H1 (cell line): ENCODE measurements at regions not wholly inside any gene's neighbourhood (a gene's known extent, or its start where the extent isn't known, plus 50 kb on each side); places are given as distances from the start of the nearest gene placed in this dataset.
A peak's percentile ranks its signal among the peaks of the same experiment; 100 is the strongest.

Experiments used
- CTCF ChIA-PET: fragments of 300-600 bp; sonication (Branson Sonifier 250); formaldehyde crosslinking; loops from one replicate; lab custom pipeline; 2021; ENCODE audit not compliant: partially characterized antibody; lab: Charles Lee
- POLR2A ChIA-PET: fragments of 300-600 bp; sonication (Branson Sonifier 250); formaldehyde crosslinking; loops from one replicate; lab custom pipeline; 2021; ENCODE audit warnings: inconsistent platforms; ENCODE audit not compliant: partially characterized antibody; lab: Charles Lee
- DNase-seq, 2 experiments: peaks; one replicate each; pipeline versions ENCODE4 v3.0.0 to v3.0.0-alpha.2; 2010 to 2022; ENCODE audit warnings: low spot score in 2 of 2, low read depth in 1 of 2, mixed read lengths in 1 of 2
- FAIRE-seq: peaks from 2 replicates; lab custom pipeline; 2011; peaks lifted over from hg19 to GRCh38; lab: Jason Lieb, UNC
- H2AFZ ChIP-seq: 2 replicates; pipeline ENCODE4 v1.8.1; 2012; ENCODE audit warnings: low read length, inconsistent platforms
- H2AK5ac ChIP-seq: 2 replicates; pipeline ENCODE4 v1.6.1; 2013; ENCODE audit warnings: low read depth, low read length
- H2BK120ac ChIP-seq: replicated peaks from 2 replicates; pipeline ENCODE3; 2013; ENCODE audit warnings: low read depth, low read length, inconsistent platforms
- H2BK12ac ChIP-seq: 2 replicates; pipeline ENCODE4 v1.6.1; 2013; ENCODE audit warnings: low read depth, low read length
- H2BK15ac ChIP-seq: 2 replicates; pipeline ENCODE4 v1.6.1; 2013; ENCODE audit warnings: low read length
- H2BK20ac ChIP-seq: 2 replicates; pipeline ENCODE4 v1.6.1; 2013; ENCODE audit warnings: low read length
- H2BK5ac ChIP-seq: 2 replicates; pipeline ENCODE4 v1.6.1; 2013; ENCODE audit warnings: low read depth, low read length
- H3K14ac ChIP-seq: 2 replicates; pipeline ENCODE4 v1.6.1; 2013; ENCODE audit warnings: inconsistent platforms; ENCODE audit not compliant: insufficient read length
- H3K18ac ChIP-seq: 2 replicates; pipeline ENCODE4 v1.6.1; 2013; ENCODE audit warnings: low read length; ENCODE audit errors: extremely low read depth
- H3K23ac ChIP-seq: 2 replicates; pipeline ENCODE4 v1.6.1; 2013; ENCODE audit warnings: inconsistent platforms; ENCODE audit not compliant: insufficient read length
- H3K23me2 ChIP-seq: 2 replicates; pipeline ENCODE4 v1.6.1; 2013; ENCODE audit warnings: low read depth, low read length
- H3K27ac ChIP-seq: 2 replicates; pipeline ENCODE4 v1.6.1; 2011; ENCODE audit warnings: low read depth, low read length, inconsistent platforms
- H3K27me3 ChIP-seq, 4 experiments: replicated peaks in 1 of 4; 1 replicate in 1 of 4; 2 replicates in 3 of 4; pipeline versions ENCODE4 v1.6.1 to v1.8.1; 2011 to 2013; ENCODE audit warnings: low read length in 3 of 4, mild to moderate bottlenecking in 3 of 4, inconsistent platforms in 2 of 4, mixed read lengths in 2 of 4, moderate library complexity in 1 of 4; ENCODE audit not compliant: control insufficient read depth in 3 of 4, insufficient read depth in 3 of 4; ENCODE audit errors: extremely low read depth in 1 of 4
- H3K36me3 ChIP-seq, 4 experiments: 2 replicates each; pipeline versions ENCODE4 v1.6.1 to v1.8.1; 2011 to 2013; ENCODE audit warnings: mild to moderate bottlenecking in 4 of 4, low read length in 3 of 4, moderate library complexity in 2 of 4, control low read depth in 1 of 4, inconsistent platforms in 1 of 4; ENCODE audit not compliant: insufficient read depth in 4 of 4, control insufficient read depth in 2 of 4
- H3K4ac ChIP-seq: replicated peaks from 2 replicates; pipeline ENCODE3; 2013; ENCODE audit warnings: low read length, low read depth, mixed read lengths, inconsistent platforms; ENCODE audit not compliant: insufficient read length
- H3K4me1 ChIP-seq, 4 experiments: replicated peaks in 1 of 4; 1 replicate in 1 of 4; 2 replicates in 3 of 4; pipeline versions ENCODE4 v1.6.1 to v1.8.1; 2011 to 2013; ENCODE audit warnings: low read length in 3 of 4, inconsistent platforms in 2 of 4, mixed read lengths in 1 of 4; ENCODE audit not compliant: insufficient read depth in 4 of 4, control insufficient read depth in 3 of 4
- H3K4me2 ChIP-seq, 2 experiments: 2 replicates each; pipeline versions ENCODE4 v1.6.1 to v1.8.1; 2011 to 2013; ENCODE audit warnings: low read depth in 2 of 2, low read length in 2 of 2, control low read depth in 1 of 2, inconsistent platforms in 1 of 2, mild to moderate bottlenecking in 1 of 2; ENCODE audit not compliant: insufficient read depth in 1 of 2
- H3K4me3 ChIP-seq, 4 experiments: fragments of 200-600, 300-600 bp in 1 of 4; sonication (generic), shearing (Covaris generic), sonication (Bioruptor Twin) in 1 of 4; 2 replicates each; pipeline versions ENCODE4 v1.5.1 to v1.8.1; 2011 to 2016; ENCODE audit warnings: low read length in 4 of 4, low read depth in 3 of 4, control low read depth in 2 of 4, inconsistent platforms in 2 of 4, mild to moderate bottlenecking in 2 of 4, mixed read lengths in 1 of 4, moderate library complexity in 1 of 4; ENCODE audit not compliant: insufficient read depth in 2 of 4; ENCODE audit errors: extremely low read depth in 1 of 4
- H3K56ac ChIP-seq: replicated peaks from 2 replicates; pipeline ENCODE3; 2013; ENCODE audit warnings: low read depth, mild to moderate bottlenecking, mixed read lengths, low read length, inconsistent platforms; ENCODE audit not compliant: insufficient read length
- H3K79me1 ChIP-seq: 2 replicates; pipeline ENCODE4 v1.6.1; 2013; ENCODE audit warnings: low read depth, low read length, control low read depth
- H3K79me2 ChIP-seq, 2 experiments: 2 replicates each; pipeline versions ENCODE4 v1.6.1 to v1.8.1; 2012 to 2013; ENCODE audit warnings: low read length in 2 of 2, mild to moderate bottlenecking in 2 of 2, inconsistent platforms in 1 of 2; ENCODE audit not compliant: insufficient read depth in 2 of 2, control insufficient read depth in 1 of 2
- H3K9ac ChIP-seq, 4 experiments: replicated peaks in 1 of 4; 1 replicate in 1 of 4; 2 replicates in 3 of 4; pipeline versions ENCODE4 v1.6.1 to v1.8.1; 2011 to 2013; ENCODE audit warnings: low read depth in 3 of 4, low read length in 3 of 4, control low read depth in 2 of 4, mild to moderate bottlenecking in 2 of 4, moderate library complexity in 2 of 4, inconsistent platforms in 1 of 4; ENCODE audit errors: extremely low read depth in 1 of 4
- H3K9me3 ChIP-seq, 2 experiments: 2 replicates each; pipeline versions ENCODE4 v1.6.1 to v1.8.1; 2012 to 2013; ENCODE audit warnings: mild to moderate bottlenecking in 2 of 2, moderate library complexity in 2 of 2, control low read depth in 1 of 2, inconsistent platforms in 1 of 2, low read depth in 1 of 2, low read length in 1 of 2, mixed read lengths in 1 of 2; ENCODE audit not compliant: insufficient read depth in 2 of 2
- H4K20me1 ChIP-seq, 2 experiments: replicated peaks in 1 of 2; 2 replicates each; pipeline versions ENCODE3 to v1.8.1; 2011 to 2013; ENCODE audit warnings: inconsistent platforms in 2 of 2, low read length in 2 of 2, mild to moderate bottlenecking in 1 of 2; ENCODE audit not compliant: insufficient read depth in 2 of 2, control insufficient read depth in 1 of 2
- H4K5ac ChIP-seq: 2 replicates; pipeline ENCODE4 v1.6.1; 2013; ENCODE audit warnings: low read length, low read depth, mixed read lengths, inconsistent platforms; ENCODE audit not compliant: insufficient read length
- H4K8ac ChIP-seq: 2 replicates; pipeline ENCODE4 v1.8.0; 2013; ENCODE audit warnings: mild to moderate bottlenecking, moderate library complexity, low read length, inconsistent platforms; ENCODE audit not compliant: insufficient read depth; ENCODE audit errors: extremely low read depth
- H4K91ac ChIP-seq: replicated peaks from 2 replicates; pipeline ENCODE3; 2013; ENCODE audit warnings: low read length, mixed read lengths, inconsistent platforms; ENCODE audit not compliant: insufficient read length
- CBX5 ChIP-seq: fragments of 300-800, 300-1000 bp; sonication (generic); IDR thresholded peaks from 2 replicates; pipeline ENCODE4 v1.7.1; 2016; ENCODE audit warnings: antibody characterized with exemption, low read length, low read depth
- CHD1 ChIP-seq: IDR thresholded peaks from 2 replicates; pipeline ENCODE4 v1.6.1; 2012; ENCODE audit warnings: low read depth, low read length, improper control_type of control experiment
- CTBP2 ChIP-seq: IDR thresholded peaks from 2 replicates; pipeline ENCODE4 v1.7.0; 2011; ENCODE audit warnings: borderline replicate concordance, mild to moderate bottlenecking, moderate library complexity, mixed read lengths, low read length; ENCODE audit not compliant: insufficient read depth, insufficient read length
- EGR1 ChIP-seq: IDR thresholded peaks from 2 replicates; pipeline ENCODE4 v1.6.1; 2011; ENCODE audit warnings: low read depth, low read length, borderline replicate concordance
- HDAC2 ChIP-seq, 2 experiments: fragments of 300-600 bp in 1 of 2; sonication (generic) in 1 of 2; IDR thresholded peaks; 2 replicates each; pipeline ENCODE4 v1.6.1; 2011 to 2012; ENCODE audit warnings: low read depth in 2 of 2, low read length in 2 of 2, mild to moderate bottlenecking in 2 of 2, moderate library complexity in 2 of 2, borderline replicate concordance in 1 of 2, inconsistent platforms in 1 of 2
- JUN ChIP-seq: IDR thresholded peaks from 2 replicates; pipeline ENCODE4 v1.6.1; 2011; ENCODE audit warnings: low read depth, mild to moderate bottlenecking, improper control_type of control experiment, low read length
- JUND ChIP-seq: IDR thresholded peaks from 2 replicates; pipeline ENCODE4 v1.6.1; 2011; ENCODE audit warnings: mild to moderate bottlenecking, improper control_type of control experiment, low read length
- MAFK ChIP-seq: IDR thresholded peaks from 2 replicates; pipeline ENCODE4 v1.6.1; 2012; ENCODE audit warnings: low read depth, mild to moderate bottlenecking, improper control_type of control experiment, low read length
- POU5F1 ChIP-seq: IDR thresholded peaks from 2 replicates; pipeline ENCODE4 v1.6.1; 2011; ENCODE audit warnings: low read depth, mild to moderate bottlenecking, low read length, moderate library complexity
- SIN3A ChIP-seq, 2 experiments: IDR thresholded peaks in 1 of 2; conservative IDR thresholded peaks in 1 of 2; 2 replicates each; pipeline ENCODE4 v1.6.1; 2011 to 2012; ENCODE audit warnings: low read length in 2 of 2, improper control_type of control experiment in 1 of 2, low read depth in 1 of 2, mild to moderate bottlenecking in 1 of 2
- SIX5 ChIP-seq: IDR thresholded peaks from 2 replicates; pipeline ENCODE4 v1.6.1; 2011; ENCODE audit warnings: mild to moderate bottlenecking, low read depth, low read length
- TBP ChIP-seq: IDR thresholded peaks from 2 replicates; pipeline ENCODE4 v1.6.1; 2011; ENCODE audit warnings: low read depth, low read length, improper control_type of control experiment
- TEAD4 ChIP-seq: IDR thresholded peaks from 2 replicates; pipeline ENCODE4 v1.6.1; 2012; ENCODE audit warnings: low read depth, low read length, inconsistent platforms, mixed read lengths
- ZNF274 ChIP-seq: IDR thresholded peaks from 2 replicates; pipeline ENCODE4 v1.7.0; 2012; ENCODE audit warnings: low read length, borderline replicate concordance; ENCODE audit errors: extremely low read depth
- WGBS, 2 experiments: shearing (Covaris generic) in 1 of 2; methylation state at CpG; one replicate each; pipeline versions ENCODE4 v1.1.6 to v1.1.7; 2013 to 2015; ENCODE audit warnings: low lambda C conversion rate in 2 of 2, mixed read lengths in 2 of 2, inconsistent platforms in 1 of 2, low coverage in 1 of 2, missing lambda C conversion rate in 1 of 2; ENCODE audit not compliant: insufficient replicate concordance in 2 of 2, insufficient coverage in 1 of 2, insufficient read length in 1 of 2; ENCODE audit errors: extremely low coverage in 1 of 2, missing lambda C conversion rate in 1 of 2; 5-methylcytosine and 5-hydroxymethylcytosine counted together

DNA sequence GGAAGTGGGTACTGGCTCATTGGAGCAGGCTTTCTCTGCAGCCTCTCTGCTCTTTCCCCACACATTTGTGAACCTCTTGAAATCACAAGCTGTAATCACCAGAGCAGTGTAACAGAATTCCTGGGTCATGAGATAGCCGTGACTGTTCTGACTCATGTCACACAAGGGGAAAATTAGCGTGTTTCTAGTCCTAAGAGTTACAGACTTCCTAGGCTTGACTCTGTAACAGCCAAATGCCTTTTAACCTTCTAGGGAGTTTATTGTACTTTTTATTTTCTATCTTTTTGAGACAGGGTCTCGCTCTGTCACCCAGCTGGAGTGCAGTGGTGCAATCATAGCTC lies 54.7 kb upstream of the TRAK1 start:
- H2BK20ac ChIP-seq, result 0 out of 2 replicates have a peak overlapping the region, but pooled peaks have one; percentile 48
- H3K23ac ChIP-seq, result no peak overlapping the region
- H3K36me3 ChIP-seq, result peaks cover 0 to 2% (median 0%) of the 10 kb centered on the region in 4 experiments; a peak in 1 of 8 replicates
- H2BK5ac ChIP-seq, result no peak overlapping the region
- no peak overlapping the region for H2BK120ac ChIP-seq
- no peak overlapping the region for H3K27ac ChIP-seq
- 86% methylated on average over 3 of the region's 3 CpGs; no CpG with 5 or more reads in 1 of the 2 experiments for whole genome bisulfite sequencing, 2 experiments
- no peak overlapping the region for H2BK15ac ChIP-seq
- H2AK5ac ChIP-seq, result no peak overlapping the region
- no peak overlapping the region for H3K4ac ChIP-seq
- FAIRE-seq (no peak), DNase-seq (no peak)
- no peak overlapping the region for H3K9ac ChIP-seq
- peaks cover 6 to 11% (median 8%) of the 10 kb centered on the region in 4 experiments for H3K4me1 ChIP-seq
- no peak overlapping the region for H3K4me3 ChIP-seq
- no peak overlapping the region for H2AFZ ChIP-seq
- H3K9me3 ChIP-seq, result no peaks in the 10 kb centered on the region
- peaks cover 13% of the 10 kb centered on the region for H3K79me1 ChIP-seq
- peaks cover 0 to 2% of the 10 kb centered on the region in 2 experiments for H4K20me1 ChIP-seq
- H2BK12ac ChIP-seq, result no peak overlapping the region
- no peaks in the 10 kb centered on the region for H3K27me3 ChIP-seq
- CTCF ChIA-PET, result interaction anchor here (0.9 to 2.6 kb wide), 4 partner anchors 9 to 140 kb away, joined by 3 to 21 read pairs (median 4); no protein-coding TSS in a partner anchor
- H3K79me2 ChIP-seq, result peaks cover 4 to 77% of the 10 kb centered on the region in 2 experiments; a peak in 3 of 4 replicates
- H4K8ac ChIP-seq, result no peak overlapping the region
- POLR2A ChIA-PET, result no interaction called here
- no peak overlapping the region for H3K18ac ChIP-seq
- H4K91ac ChIP-seq, result no peak overlapping the region
- H4K5ac ChIP-seq, result no peak overlapping the region
- no peaks in the 10 kb centered on the region for H3K23me2 ChIP-seq
- no peak overlapping the region for H3K56ac ChIP-seq
- no peak overlapping the region for H3K14ac ChIP-seq
- no peak overlapping the region for H3K4me2 ChIP-seq
- TF ChIP-seq CTBP2 (no peak), POU5F1 (no peak), TBP (no peak), HDAC2 (IDR thresholded peaks at IDR 0.05; ENCODE audit: borderline replicate concordance in 1 of 2, low read depth in 2 of 2, low read length in 2 of 2) (no peak), MAFK (no peak), SIN3A (conservative IDR thresholded peaks at IDR 0.05 in 1 of 2, IDR thresholded peaks at IDR 0.05 in 1 of 2; ENCODE audit: low read depth in 1 of 2, low read length in 2 of 2) (no peak), CHD1 (no peak), JUND (no peak), JUN (no peak), ZNF274 (no peak), EGR1 (no peak), SIX5 (no peak), TEAD4 (no peak), CBX5 (no peak)
